NT2/D1 (cell line): ENCODE measurements at regions not wholly inside any gene's neighbourhood (a gene's known extent, or its start where the extent isn't known, plus 50 kb on each side); places are given as distances from the start of the nearest gene placed in this dataset.

Experiments
- SUZ12 ChIP-seq: IDR thresholded peaks from 2 replicates; pipeline ENCODE4 v1.6.1; 2011; ENCODE audit not compliant: insufficient read length, insufficient read depth; ENCODE audit errors: extremely low read depth
- YY1 ChIP-seq: IDR thresholded peaks from 2 replicates; pipeline ENCODE4 v1.6.1; 2011; ENCODE audit not compliant: insufficient read length, insufficient read depth
- ZNF274 ChIP-seq: IDR thresholded peaks from 2 replicates; pipeline ENCODE4 v1.6.1; 2011; ENCODE audit warnings: mild to moderate bottlenecking, low read depth, low read length

GRCh38 chr6:121652223-121652622 lies 216.8 kb downstream of the GJA1 start:
- TF ChIP-seq ZNF274 (no peak), YY1 (no peak), SUZ12 (no peak)
